Activated T-helper 17 cell treated with anti-CD3 and anti-CD28 coated beads, Interleukin-2, amount 50 U/mL, for 72 hours (primary cell): ENCODE measurements at regions not wholly inside any gene's neighbourhood (a gene's known extent, or its start where the extent isn't known, plus 50 kb on each side); places are given as distances from the start of the nearest gene placed in this dataset.

Experiments used
- ATAC-seq: fragments of 150-1000 bp; cut with Tn5 transposase; replicated peaks from 2 replicates; pipeline ENCODE4 v1.10.0; 2021; ENCODE audit warnings: mild to moderate bottlenecking, moderate library complexity
- H3K27ac Mint-ChIP-seq: one replicate; pipeline ENCODE4 v1.8.0; 2022; ENCODE audit warnings: mixed read lengths
- H3K27me3 Mint-ChIP-seq: one replicate; pipeline ENCODE4 v1.8.0; 2022; ENCODE audit warnings: mixed read lengths
- H3K36me3 Mint-ChIP-seq: one replicate; pipeline ENCODE4 v1.8.0; 2022; ENCODE audit warnings: low read depth, mild to moderate bottlenecking, mixed read lengths
- H3K4me1 Mint-ChIP-seq: one replicate; pipeline ENCODE4 v1.8.0; 2022; ENCODE audit warnings: mixed read lengths
- H3K4me3 Mint-ChIP-seq: one replicate; pipeline ENCODE4 v1.8.0; 2022; ENCODE audit warnings: mild to moderate bottlenecking, mixed read lengths
- H3K9me3 Mint-ChIP-seq: one replicate; pipeline ENCODE4 v1.8.0; 2022; ENCODE audit warnings: mixed read lengths

- Mint-ChIP-seq H3K36me3 (no peaks in the 10 kb centered on the region), H3K4me1 (no peaks in the 10 kb centered on the region), H3K9me3 (no peaks in the 10 kb centered on the region), H3K27me3 (peaks cover 12% of the 10 kb centered on the region), H3K4me3 (no peak overlapping the region), H3K27ac (no peak overlapping the region)
- no peak for ATAC-seq
Measured at GRCh38 chr14:100955201-100955600, 51.7 kb upstream of the RTL1 start.

GRCh38 chr14:100962494-100962893, 59.0 kb upstream of the RTL1 start:
- no peak overlapping the region for H3K4me3 Mint-ChIP-seq
- no peaks in the 10 kb centered on the region for H3K9me3 Mint-ChIP-seq
- no peaks in the 10 kb centered on the region for H3K36me3 Mint-ChIP-seq
- H3K27ac Mint-ChIP-seq, result no peak overlapping the region
- H3K27me3 Mint-ChIP-seq, result peaks cover 23% of the 10 kb centered on the region
- peak; percentile 19 for ATAC-seq
- no peaks in the 10 kb centered on the region for H3K4me1 Mint-ChIP-seq

GRCh38 chr14:100965296-100965695, 61.8 kb upstream of the RTL1 start:
- Mint-ChIP-seq H3K4me3 (no peak overlapping the region), H3K27me3 (peaks cover 19% of the 10 kb centered on the region), H3K4me1 (no peaks in the 10 kb centered on the region), H3K9me3 (no peaks in the 10 kb centered on the region), H3K36me3 (no peaks in the 10 kb centered on the region), H3K27ac (no peak overlapping the region)
- ATAC-seq, result no peak

GRCh38 chr14:100967178-100967577, 63.7 kb upstream of the RTL1 start:
- no peak for ATAC-seq
- peaks cover 11% of the 10 kb centered on the region for H3K27me3 Mint-ChIP-seq
- H3K9me3 Mint-ChIP-seq, result no peaks in the 10 kb centered on the region

GRCh38 chr14:100967930-100968329, 64.4 kb upstream of the RTL1 start:
- no peaks in the 10 kb centered on the region for H3K36me3 Mint-ChIP-seq
- H3K27me3 Mint-ChIP-seq, result peaks cover 15% of the 10 kb centered on the region
- H3K4me3 Mint-ChIP-seq, result no peak overlapping the region
- no peaks in the 10 kb centered on the region for H3K4me1 Mint-ChIP-seq
- H3K27ac Mint-ChIP-seq, result no peak overlapping the region
- ATAC-seq, result no peak
- no peaks in the 10 kb centered on the region for H3K9me3 Mint-ChIP-seq

More at GRCh38 chr14:100967178-100967577, 63.7 kb upstream of the RTL1 start:
- no peak overlapping the region for H3K27ac Mint-ChIP-seq
- no peaks in the 10 kb centered on the region for H3K4me1 Mint-ChIP-seq
- no peaks in the 10 kb centered on the region for H3K36me3 Mint-ChIP-seq
- H3K4me3 Mint-ChIP-seq, result no peak overlapping the region

GRCh38 chr14:100972118-100972897, 68.8 kb upstream of the RTL1 start:
- H3K9me3 Mint-ChIP-seq, result no peaks in the 10 kb centered on the region
- H3K4me3 Mint-ChIP-seq, result no peak overlapping the region
- no peak overlapping the region for H3K27ac Mint-ChIP-seq
- no peak for ATAC-seq
- no peaks in the 10 kb centered on the region for H3K4me1 Mint-ChIP-seq
- H3K27me3 Mint-ChIP-seq, result peaks cover 12% of the 10 kb centered on the region
- H3K36me3 Mint-ChIP-seq, result no peaks in the 10 kb centered on the region

GRCh38 chr14:100975671-100976070, 72.1 kb upstream of the RTL1 start:
- Mint-ChIP-seq H3K9me3 (no peaks in the 10 kb centered on the region), H3K27ac (no peak overlapping the region), H3K4me3 (no peak overlapping the region)

GRCh38 chr14:100979079-100979478, 75.6 kb upstream of the RTL1 start:
- peaks cover 27% of the 10 kb centered on the region for H3K27me3 Mint-ChIP-seq
- ATAC-seq, result no peak
- H3K27ac Mint-ChIP-seq, result no peak overlapping the region
- H3K9me3 Mint-ChIP-seq, result no peaks in the 10 kb centered on the region
- no peaks in the 10 kb centered on the region for H3K36me3 Mint-ChIP-seq
- no peak overlapping the region for H3K4me3 Mint-ChIP-seq
- H3K4me1 Mint-ChIP-seq, result no peaks in the 10 kb centered on the region

More at GRCh38 chr14:100975671-100976070, 72.1 kb upstream of the RTL1 start:
- H3K4me1 Mint-ChIP-seq, result no peaks in the 10 kb centered on the region
- peaks cover 20% of the 10 kb centered on the region for H3K27me3 Mint-ChIP-seq
- ATAC-seq, result no peak
- no peaks in the 10 kb centered on the region for H3K36me3 Mint-ChIP-seq

- Mint-ChIP-seq H3K4me1 (no peaks in the 10 kb centered on the region), H3K4me3 (no peak overlapping the region), H3K36me3 (no peaks in the 10 kb centered on the region), H3K9me3 (no peaks in the 10 kb centered on the region), H3K27me3 (peaks cover 27% of the 10 kb centered on the region), H3K27ac (no peak overlapping the region)
- ATAC-seq, result no peak
Measured at GRCh38 chr14:100979780-100980179, 76.3 kb upstream of the RTL1 start.

GRCh38 chr14:100980823-100981222, 77.3 kb upstream of the RTL1 start:
- no peaks in the 10 kb centered on the region for H3K36me3 Mint-ChIP-seq
- H3K4me3 Mint-ChIP-seq, result no peak overlapping the region
- H3K4me1 Mint-ChIP-seq, result no peaks in the 10 kb centered on the region
- no peaks in the 10 kb centered on the region for H3K9me3 Mint-ChIP-seq
- no peak for ATAC-seq
- no peak overlapping the region for H3K27ac Mint-ChIP-seq
- peaks cover 27% of the 10 kb centered on the region for H3K27me3 Mint-ChIP-seq

- no peaks in the 10 kb centered on the region for H3K4me1 Mint-ChIP-seq
- H3K27me3 Mint-ChIP-seq, result peaks cover 31% of the 10 kb centered on the region
- no peak overlapping the region for H3K27ac Mint-ChIP-seq
- no peak overlapping the region for H3K4me3 Mint-ChIP-seq
- no peaks in the 10 kb centered on the region for H3K36me3 Mint-ChIP-seq
- no peaks in the 10 kb centered on the region for H3K9me3 Mint-ChIP-seq
- ATAC-seq, result no peak
Measured at GRCh38 chr14:100981809-100982208, 78.3 kb upstream of the RTL1 start.

- Mint-ChIP-seq H3K27ac (no peak overlapping the region), H3K4me3 (no peak overlapping the region)
- ATAC-seq, result no peak
Measured at GRCh38 chr14:100982353-100982752, 78.8 kb upstream of the RTL1 start.

GRCh38 chr14:100982762-100983161, 79.2 kb upstream of the RTL1 start:
- Mint-ChIP-seq H3K4me1 (no peaks in the 10 kb centered on the region), H3K4me3 (no peak overlapping the region), H3K36me3 (no peaks in the 10 kb centered on the region), H3K9me3 (no peaks in the 10 kb centered on the region), H3K27me3 (peaks cover 25% of the 10 kb centered on the region), H3K27ac (no peak overlapping the region)
- no peak for ATAC-seq

More at GRCh38 chr14:100982353-100982752, 78.8 kb upstream of the RTL1 start:
- Mint-ChIP-seq H3K36me3 (no peaks in the 10 kb centered on the region), H3K27me3 (peaks cover 28% of the 10 kb centered on the region), H3K9me3 (no peaks in the 10 kb centered on the region), H3K4me1 (no peaks in the 10 kb centered on the region)

GRCh38 chr14:100983710-100984109, 80.2 kb upstream of the RTL1 start:
- no peak overlapping the region for H3K27ac Mint-ChIP-seq

GRCh38 chr14:100988011-100988410, 84.5 kb upstream of the RTL1 start:
- no peaks in the 10 kb centered on the region for H3K36me3 Mint-ChIP-seq
- H3K4me1 Mint-ChIP-seq, result no peaks in the 10 kb centered on the region
- no peak overlapping the region for H3K4me3 Mint-ChIP-seq
- no peak for ATAC-seq
- H3K27ac Mint-ChIP-seq, result no peak overlapping the region
- peaks cover 17% of the 10 kb centered on the region for H3K27me3 Mint-ChIP-seq
- no peaks in the 10 kb centered on the region for H3K9me3 Mint-ChIP-seq

More at GRCh38 chr14:100983710-100984109, 80.2 kb upstream of the RTL1 start:
- H3K27me3 Mint-ChIP-seq, result peaks cover 23% of the 10 kb centered on the region
- H3K36me3 Mint-ChIP-seq, result no peaks in the 10 kb centered on the region
- no peaks in the 10 kb centered on the region for H3K9me3 Mint-ChIP-seq
- no peak for ATAC-seq
- no peaks in the 10 kb centered on the region for H3K4me1 Mint-ChIP-seq
- no peak overlapping the region for H3K4me3 Mint-ChIP-seq
